ENCODE measurements at regions not wholly inside any gene's neighbourhood (a gene's known extent, or its start where the extent isn't known, plus 50 kb on each side); places are given as distances from the start of the nearest gene placed in this dataset.

DNA sequence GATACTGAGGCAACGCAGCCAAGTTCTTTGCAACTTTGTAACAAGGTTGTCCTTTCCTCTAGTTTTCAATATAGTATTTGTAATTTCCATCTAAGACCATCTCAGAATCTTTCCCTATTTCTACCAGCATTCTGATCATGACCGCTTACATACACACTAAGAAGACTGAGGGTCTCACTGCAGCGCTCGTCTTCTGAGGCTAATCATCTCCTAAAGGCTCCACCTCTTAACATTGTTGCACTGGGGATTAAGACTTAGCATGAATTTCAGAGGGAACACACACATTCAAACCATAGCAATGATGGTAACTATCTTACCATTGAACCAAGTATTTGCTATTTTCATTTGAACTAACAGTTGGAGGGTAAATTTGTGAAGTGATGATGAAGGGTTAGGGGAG, 463.3 kb upstream of the CCDC54 start:
- H3K4me3 ChIP-seq, result no peak overlapping the region
- DNase-seq (ENCODE audit: low spot score), result no peak
- TF ChIP-seq, protein P1, sequence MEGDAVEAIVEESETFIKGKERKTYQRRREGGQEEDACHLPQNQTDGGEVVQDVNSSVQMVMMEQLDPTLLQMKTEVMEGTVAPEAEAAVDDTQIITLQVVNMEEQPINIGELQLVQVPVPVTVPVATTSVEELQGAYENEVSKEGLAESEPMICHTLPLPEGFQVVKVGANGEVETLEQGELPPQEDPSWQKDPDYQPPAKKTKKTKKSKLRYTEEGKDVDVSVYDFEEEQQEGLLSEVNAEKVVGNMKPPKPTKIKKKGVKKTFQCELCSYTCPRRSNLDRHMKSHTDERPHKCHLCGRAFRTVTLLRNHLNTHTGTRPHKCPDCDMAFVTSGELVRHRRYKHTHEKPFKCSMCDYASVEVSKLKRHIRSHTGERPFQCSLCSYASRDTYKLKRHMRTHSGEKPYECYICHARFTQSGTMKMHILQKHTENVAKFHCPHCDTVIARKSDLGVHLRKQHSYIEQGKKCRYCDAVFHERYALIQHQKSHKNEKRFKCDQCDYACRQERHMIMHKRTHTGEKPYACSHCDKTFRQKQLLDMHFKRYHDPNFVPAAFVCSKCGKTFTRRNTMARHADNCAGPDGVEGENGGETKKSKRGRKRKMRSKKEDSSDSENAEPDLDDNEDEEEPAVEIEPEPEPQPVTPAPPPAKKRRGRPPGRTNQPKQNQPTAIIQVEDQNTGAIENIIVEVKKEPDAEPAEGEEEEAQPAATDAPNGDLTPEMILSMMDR (IDR thresholded peaks at IDR 0.05), result no peak
- no peaks in the 10 kb centered on the region for H3K9me3 ChIP-seq
- ATAC-seq (ENCODE audit: insufficient number of reproducible peaks, low FRiP score, low read depth), result no peak
- H3K27me3 ChIP-seq (replicated peaks; ENCODE audit: insufficient read depth), result no peaks in the 10 kb centered on the region
- no peaks in the 10 kb centered on the region for H3K4me1 ChIP-seq (ENCODE audit: control insufficient read depth in 1 of 2, low read depth in 2 of 2)
- no peaks in the 10 kb centered on the region for H3K36me3 ChIP-seq
- no peak overlapping the region for H3K27ac ChIP-seq

DNA sequence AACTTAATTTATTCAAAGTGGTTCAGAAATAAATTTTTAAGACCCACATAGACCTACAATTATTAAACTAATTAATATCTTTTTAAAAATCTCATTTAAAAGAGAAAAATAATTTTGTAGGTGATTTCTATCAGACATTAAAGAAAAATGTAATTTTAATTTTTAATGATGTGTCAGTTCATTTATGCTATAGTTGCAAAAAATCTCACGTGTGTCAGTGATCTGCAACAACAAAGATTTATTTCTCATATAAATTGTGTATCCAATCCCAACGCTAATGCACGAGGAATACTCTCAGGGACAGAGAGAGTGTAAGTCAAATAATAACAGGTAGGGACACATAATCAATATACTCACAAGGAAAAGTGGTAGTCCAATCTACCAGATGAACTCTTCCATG, 456.6 kb upstream of the CCDC54 start:
- Histone ChIP-seq H3K9me3 (no peaks in the 10 kb centered on the region), H3K36me3 (no peaks in the 10 kb centered on the region), H3K27me3 (replicated peaks; ENCODE audit: insufficient read depth) (no peaks in the 10 kb centered on the region), H3K4me1 (ENCODE audit: control insufficient read depth in 1 of 2, low read depth in 2 of 2) (no peaks in the 10 kb centered on the region), H3K4me3 (no peak overlapping the region), H3K27ac (no peak overlapping the region)
- DNase-seq (ENCODE audit: low spot score), result no peak
- TF ChIP-seq, protein P1 (IDR thresholded peaks at IDR 0.05), result no peak
- no peak for ATAC-seq (ENCODE audit: insufficient number of reproducible peaks, low FRiP score, low read depth)

DNA sequence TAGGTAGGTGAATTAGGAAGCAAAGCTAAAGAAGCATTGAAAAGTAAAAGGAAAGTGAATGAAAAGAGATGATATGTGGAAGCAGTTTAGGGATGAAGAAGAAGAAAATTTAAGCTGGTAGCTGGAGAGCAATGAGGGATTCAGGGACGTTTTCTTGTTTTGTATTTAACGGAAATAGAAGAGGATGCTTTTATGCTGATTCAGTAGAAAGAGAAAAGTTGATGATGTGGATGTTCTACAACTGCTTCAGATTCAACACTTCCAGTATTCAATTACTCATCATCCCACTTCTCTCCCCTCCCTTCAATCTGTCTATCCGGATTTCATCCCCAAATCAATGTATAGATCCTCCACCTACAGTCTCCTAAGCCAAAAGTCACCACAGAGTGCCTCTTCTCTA, 448.2 kb upstream of the CCDC54 start:
- Histone ChIP-seq H3K4me3 (no peak overlapping the region), H3K36me3 (no peaks in the 10 kb centered on the region), H3K4me1 (ENCODE audit: control insufficient read depth in 1 of 2, low read depth in 2 of 2) (no peaks in the 10 kb centered on the region), H3K27ac (no peak overlapping the region), H3K27me3 (replicated peaks; ENCODE audit: insufficient read depth) (no peaks in the 10 kb centered on the region), H3K9me3 (no peaks in the 10 kb centered on the region)
- no peak for DNase-seq (ENCODE audit: low spot score)
- TF ChIP-seq, protein P1 (IDR thresholded peaks at IDR 0.05), result no peak
- ATAC-seq (ENCODE audit: insufficient number of reproducible peaks, low FRiP score, low read depth), result no peak

DNA sequence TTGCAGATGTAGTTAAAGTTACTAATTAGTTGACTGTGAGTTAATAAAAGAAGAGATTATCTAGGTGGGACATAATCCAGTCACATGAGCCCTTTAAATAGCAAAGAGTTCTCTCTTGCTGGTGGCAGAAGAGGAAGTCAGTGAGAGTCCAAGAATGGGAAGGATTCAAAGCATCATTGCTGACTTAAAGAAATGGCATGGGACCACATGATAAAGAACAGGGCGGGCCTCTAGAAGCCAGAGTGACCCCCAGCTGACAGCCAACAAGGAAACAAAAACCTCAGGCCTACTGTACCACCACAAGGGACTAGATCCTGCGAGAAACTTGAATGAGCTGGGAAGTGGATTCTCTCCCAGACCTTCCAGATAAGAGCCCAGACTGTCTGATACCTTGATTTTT, 447.2 kb upstream of the CCDC54 start:
- Histone ChIP-seq H3K4me3 (no peak overlapping the region), H3K9me3 (no peaks in the 10 kb centered on the region), H3K27ac (no peak overlapping the region), H3K36me3 (no peaks in the 10 kb centered on the region), H3K27me3 (replicated peaks; ENCODE audit: insufficient read depth) (no peaks in the 10 kb centered on the region), H3K4me1 (ENCODE audit: control insufficient read depth in 1 of 2, low read depth in 2 of 2) (no peaks in the 10 kb centered on the region)
- TF ChIP-seq, protein P1 (IDR thresholded peaks at IDR 0.05), result no peak
- ATAC-seq (ENCODE audit: insufficient number of reproducible peaks, low FRiP score, low read depth) (no peak), DNase-seq (ENCODE audit: low spot score) (no peak)

DNA sequence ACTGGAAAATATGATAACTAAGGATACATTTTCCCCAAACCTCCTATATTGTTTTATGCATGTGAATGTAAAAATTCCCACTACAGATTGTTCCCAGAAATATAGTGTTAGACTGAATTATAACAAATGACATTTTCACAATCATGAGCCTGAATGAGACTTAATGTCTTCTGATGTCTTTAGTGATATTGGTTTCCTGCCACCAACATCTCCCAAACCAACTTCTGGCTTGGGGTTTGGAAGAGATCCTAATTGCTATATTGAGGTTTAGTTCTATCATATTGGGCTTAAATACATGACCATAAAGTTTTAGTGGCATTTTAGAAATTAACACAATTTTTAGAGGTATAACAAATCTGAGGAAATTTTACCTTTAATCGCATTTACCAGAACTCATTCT, 445.3 kb upstream of the CCDC54 start:
- ATAC-seq (ENCODE audit: insufficient number of reproducible peaks, low FRiP score, low read depth), result no peak
- no peaks in the 10 kb centered on the region for H3K27me3 ChIP-seq (replicated peaks; ENCODE audit: insufficient read depth)
- no peak for DNase-seq (ENCODE audit: low spot score)

More for the DNA sequence above, 445.3 kb upstream of the CCDC54 start:
- H3K4me1 ChIP-seq (ENCODE audit: control insufficient read depth in 1 of 2, low read depth in 2 of 2), result no peaks in the 10 kb centered on the region
- H3K27ac ChIP-seq, result no peak overlapping the region
- no peaks in the 10 kb centered on the region for H3K9me3 ChIP-seq
- no peak overlapping the region for H3K4me3 ChIP-seq
- TF ChIP-seq, protein P1 (IDR thresholded peaks at IDR 0.05), result no peak
- H3K36me3 ChIP-seq, result no peaks in the 10 kb centered on the region
